ENCODE measurements at regions not wholly inside any gene's neighbourhood (a gene's known extent, or its start where the extent isn't known, plus 50 kb on each side); places are given as distances from the start of the nearest gene placed in this dataset.

DNA sequence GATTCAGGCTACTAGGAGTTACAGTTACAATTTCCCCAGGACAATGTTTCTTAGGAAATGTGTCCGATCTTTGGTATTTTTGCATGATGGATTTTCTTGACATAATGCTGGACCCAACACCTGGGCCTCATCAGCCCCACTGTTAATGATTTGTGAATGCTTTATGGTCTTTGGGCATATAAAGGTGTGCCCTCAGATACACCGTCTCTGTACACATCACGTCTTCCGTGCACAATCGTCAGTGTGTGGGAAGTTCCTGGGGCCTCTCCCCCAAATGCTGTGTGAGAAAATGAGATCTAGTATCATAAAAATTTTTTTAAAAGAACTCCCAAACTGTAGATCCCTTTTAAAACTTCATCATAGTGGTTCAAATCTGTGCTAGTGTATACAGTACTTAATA is 373.2 kb upstream of the ID4 start:
- TF ChIP-seq, protein P1, sequence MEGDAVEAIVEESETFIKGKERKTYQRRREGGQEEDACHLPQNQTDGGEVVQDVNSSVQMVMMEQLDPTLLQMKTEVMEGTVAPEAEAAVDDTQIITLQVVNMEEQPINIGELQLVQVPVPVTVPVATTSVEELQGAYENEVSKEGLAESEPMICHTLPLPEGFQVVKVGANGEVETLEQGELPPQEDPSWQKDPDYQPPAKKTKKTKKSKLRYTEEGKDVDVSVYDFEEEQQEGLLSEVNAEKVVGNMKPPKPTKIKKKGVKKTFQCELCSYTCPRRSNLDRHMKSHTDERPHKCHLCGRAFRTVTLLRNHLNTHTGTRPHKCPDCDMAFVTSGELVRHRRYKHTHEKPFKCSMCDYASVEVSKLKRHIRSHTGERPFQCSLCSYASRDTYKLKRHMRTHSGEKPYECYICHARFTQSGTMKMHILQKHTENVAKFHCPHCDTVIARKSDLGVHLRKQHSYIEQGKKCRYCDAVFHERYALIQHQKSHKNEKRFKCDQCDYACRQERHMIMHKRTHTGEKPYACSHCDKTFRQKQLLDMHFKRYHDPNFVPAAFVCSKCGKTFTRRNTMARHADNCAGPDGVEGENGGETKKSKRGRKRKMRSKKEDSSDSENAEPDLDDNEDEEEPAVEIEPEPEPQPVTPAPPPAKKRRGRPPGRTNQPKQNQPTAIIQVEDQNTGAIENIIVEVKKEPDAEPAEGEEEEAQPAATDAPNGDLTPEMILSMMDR (IDR thresholded peaks at IDR 0.05; ENCODE audit: low read depth, low read length, missing control alignments), result no peak
- no peak overlapping the region for H3K4me3 ChIP-seq (ENCODE audit: low read depth, low read length)
- no peak for DNase-seq (ENCODE audit: low read depth)

DNA sequence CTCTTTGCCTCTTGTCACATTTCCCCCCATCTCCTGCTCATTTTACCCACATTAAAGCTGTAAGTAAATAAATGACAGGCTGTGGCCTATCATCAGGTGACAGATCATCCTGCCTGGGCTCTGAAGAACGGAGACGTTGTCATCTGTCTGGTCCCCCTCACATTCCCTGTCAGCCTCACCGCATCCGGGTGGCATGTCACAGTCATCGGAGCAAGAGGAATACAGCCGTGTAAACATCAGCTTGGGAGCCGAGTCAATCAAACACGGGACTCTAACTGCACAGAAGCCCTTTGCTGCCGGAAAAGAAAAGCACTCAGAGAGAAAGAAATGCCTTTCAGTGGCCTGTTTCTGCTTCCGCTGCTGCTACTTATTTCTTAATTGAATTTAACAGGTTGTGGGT is 371.9 kb upstream of the ID4 start:
- DNase-seq (ENCODE audit: low read depth), result no peak
- H3K4me3 ChIP-seq (ENCODE audit: low read depth, low read length), result no peak overlapping the region

DNA sequence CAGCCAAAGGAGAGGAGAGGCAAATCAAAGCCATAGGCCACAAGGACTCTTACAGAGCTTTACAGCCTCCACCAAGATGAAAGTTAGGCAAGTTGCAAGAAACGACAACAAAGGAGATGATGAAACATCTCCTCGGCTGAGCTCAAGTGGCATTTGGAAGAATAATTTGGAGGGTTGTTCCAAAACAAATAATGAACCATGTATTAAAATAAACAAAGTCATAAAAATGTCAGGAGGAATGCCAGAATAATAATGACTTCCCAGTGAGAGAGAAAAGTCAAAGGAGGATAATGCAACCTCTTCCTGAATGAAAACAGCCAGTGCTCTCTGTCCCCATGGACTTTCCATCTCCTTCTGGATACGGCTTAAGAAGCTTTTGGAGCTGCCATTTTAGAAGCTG is 371.4 kb upstream of the ID4 start:
- DNase-seq (ENCODE audit: low read depth), result no peak
- no peak overlapping the region for H3K4me3 ChIP-seq (ENCODE audit: low read depth, low read length)
- TF ChIP-seq, protein P1 (IDR thresholded peaks at IDR 0.05; ENCODE audit: low read depth, low read length, missing control alignments), result no peak

More for the DNA sequence above, 371.9 kb upstream of the ID4 start:
- TF ChIP-seq, protein P1 (IDR thresholded peaks at IDR 0.05; ENCODE audit: low read depth, low read length, missing control alignments), result no peak

DNA sequence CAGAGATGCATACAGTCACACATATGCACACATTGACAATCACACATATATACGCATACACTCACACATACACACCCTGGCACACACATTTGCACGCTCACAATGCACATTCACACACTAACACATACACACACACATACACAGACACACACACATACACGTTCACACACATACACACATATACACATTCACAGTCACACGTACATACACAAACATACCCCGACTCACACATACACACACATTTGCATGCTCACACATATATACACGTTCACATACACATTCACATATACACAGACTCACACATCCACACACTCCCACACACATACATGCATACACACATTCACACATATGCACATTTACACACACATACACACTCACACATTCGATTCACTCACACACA is 366.8 kb upstream of the ID4 start:
- DNase-seq (ENCODE audit: low read depth), result no peak
- TF ChIP-seq, protein P1 (IDR thresholded peaks at IDR 0.05; ENCODE audit: low read depth, low read length, missing control alignments), result no peak
- no peak overlapping the region for H3K4me3 ChIP-seq (ENCODE audit: low read depth, low read length)

DNA sequence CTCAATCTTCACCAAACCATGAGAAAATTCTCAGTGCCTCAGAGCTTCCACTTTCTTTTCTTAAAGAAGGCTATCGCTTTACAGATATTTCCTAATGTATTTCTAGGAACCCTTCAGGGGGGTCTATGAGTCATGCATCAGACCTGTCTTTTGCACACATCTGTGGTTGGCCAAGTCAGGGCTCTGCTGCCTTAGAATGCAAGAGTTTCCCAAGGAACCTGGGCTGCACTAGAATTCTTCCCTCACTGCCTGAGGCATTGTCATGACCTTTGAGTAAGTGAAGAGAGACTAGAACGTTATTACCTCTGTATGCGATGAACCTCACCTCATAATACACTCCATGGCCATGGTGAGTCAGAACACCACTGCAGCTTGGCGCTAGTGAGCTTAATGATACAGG is 365.0 kb upstream of the ID4 start:
- DNase-seq (ENCODE audit: low read depth), result no peak
- TF ChIP-seq, protein P1 (IDR thresholded peaks at IDR 0.05; ENCODE audit: low read depth, low read length, missing control alignments), result no peak
- no peak overlapping the region for H3K4me3 ChIP-seq (ENCODE audit: low read depth, low read length)

DNA sequence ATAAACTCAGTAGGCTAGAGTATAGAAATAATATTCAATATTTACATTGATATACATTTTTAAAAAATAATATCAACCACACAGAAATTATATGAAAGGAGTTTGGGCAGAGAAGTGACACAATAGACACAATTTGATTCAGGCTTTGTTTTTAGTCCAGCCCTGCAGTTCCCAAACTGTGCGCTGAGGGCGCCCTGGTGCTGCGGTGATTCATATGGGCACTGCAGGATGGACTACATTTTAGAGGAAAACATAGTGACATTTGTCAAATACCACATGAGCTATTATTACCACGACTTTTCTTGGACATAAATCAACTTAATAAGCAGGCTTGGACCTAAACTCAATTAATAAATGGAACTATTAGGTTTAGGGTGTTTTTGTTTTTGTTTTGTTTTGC is 364.3 kb upstream of the ID4 start:
- TF ChIP-seq, protein P1 (IDR thresholded peaks at IDR 0.05; ENCODE audit: low read depth, low read length, missing control alignments), result no peak
- H3K4me3 ChIP-seq (ENCODE audit: low read depth, low read length), result no peak overlapping the region
- DNase-seq (ENCODE audit: low read depth), result no peak

DNA sequence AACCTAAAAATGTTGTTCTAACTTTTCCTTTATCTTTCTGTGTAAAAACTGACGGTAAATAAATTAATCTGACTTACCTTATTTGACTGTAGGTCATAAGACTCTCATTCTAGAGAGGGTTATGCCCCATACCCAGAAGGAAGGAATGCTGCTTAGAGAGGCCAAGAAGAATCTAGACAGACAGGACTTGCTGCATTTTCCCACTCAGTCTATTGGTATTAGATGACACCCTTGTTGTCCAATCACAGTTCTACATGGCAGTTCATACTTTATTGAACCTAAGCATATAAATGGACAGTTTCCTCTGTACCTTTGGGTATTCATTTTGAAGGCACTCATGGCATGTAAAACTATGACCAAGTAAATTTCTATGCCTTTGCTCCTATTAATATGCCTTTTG is 359.6 kb upstream of the ID4 start:
- no peak overlapping the region for H3K4me3 ChIP-seq (ENCODE audit: low read depth, low read length)
- TF ChIP-seq, protein P1 (IDR thresholded peaks at IDR 0.05; ENCODE audit: low read depth, low read length, missing control alignments), result no peak
- no peak for DNase-seq (ENCODE audit: low read depth)

Measured in GM12864 (cell line).